HEK293 (cell line): ENCODE measurements at regions not wholly inside any gene's neighbourhood (a gene's known extent, or its start where the extent isn't known, plus 50 kb on each side); places are given as distances from the start of the nearest gene placed in this dataset.

Experiments used
- CTCF ChIA-PET: fragments of 350-600 bp; formaldehyde crosslinking; extraction: SDS; loops from one replicate; lab custom pipeline; 2021; ENCODE audit warnings: antibody characterized with exemption; lab: Yijun Ruan, JAX
- POLR2A ChIA-PET: fragments of 300-600 bp; formaldehyde crosslinking; extraction: SDS; loops from one replicate; lab custom pipeline; 2020; ENCODE audit warnings: antibody characterized with exemption, inconsistent platforms; lab: Yijun Ruan, JAX
- H3K27ac ChIP-seq: fragments of 200-500 bp; sonication (Bioruptor generic); 2 replicates; pipeline ENCODE4 v1.5.1; 2014; ENCODE audit warnings: low read depth, low read length, control low read depth, inconsistent platforms; ENCODE audit errors: extremely low read depth
- H3K36me3 ChIP-seq, 2 experiments: fragments of 200-500 bp in 1 of 2; sonication (Bioruptor generic) in 1 of 2; 1 replicate in 1 of 2; 2 replicates in 1 of 2; pipeline ENCODE4 v1.5.1; 2014 to 2017; ENCODE audit warnings: inconsistent platforms in 2 of 2, low read length in 2 of 2; ENCODE audit not compliant: control insufficient read depth in 2 of 2, insufficient read depth in 1 of 2
- H3K4me1 ChIP-seq: fragments of 200-500 bp; sonication (Bioruptor generic); 2 replicates; pipeline ENCODE4 v1.5.1; 2014; ENCODE audit warnings: mild to moderate bottlenecking, low read length, inconsistent platforms; ENCODE audit not compliant: control insufficient read depth, insufficient read depth
- H3K4me3 ChIP-seq: 2 replicates; pipeline ENCODE4 v1.5.1; 2011; ENCODE audit warnings: low read depth, mild to moderate bottlenecking, control low read depth, low read length, moderate library complexity
- H3K9me3 ChIP-seq: fragments of 200-500 bp; sonication (Bioruptor generic); 2 replicates; pipeline ENCODE4 v1.5.1; 2014; ENCODE audit warnings: low read depth, low read length, inconsistent platforms; ENCODE audit not compliant: control insufficient read depth, insufficient read depth
- KLF17 ChIP-seq: fragments of 450-650 bp; formaldehyde crosslinking; IDR thresholded peaks from 2 replicates; pipeline ENCODE4 v1.5.1; 2016; ENCODE audit warnings: missing biosample characterization, missing genetic modification characterization
- PRDM10 ChIP-seq: fragments of 450-650 bp; formaldehyde crosslinking; IDR thresholded peaks from 2 replicates; pipeline ENCODE4 v1.5.1; 2016; ENCODE audit warnings: missing biosample characterization, missing genetic modification characterization
- PRDM6 ChIP-seq: fragments of 450-650 bp; formaldehyde crosslinking; IDR thresholded peaks from 2 replicates; pipeline ENCODE4 v1.5.1; 2017; ENCODE audit warnings: missing biosample characterization, missing genetic modification characterization
- REPIN1 ChIP-seq: fragments of 450-650 bp; formaldehyde crosslinking; IDR thresholded peaks from 2 replicates; pipeline ENCODE4 v1.5.1; 2017; ENCODE audit warnings: missing biosample characterization, missing genetic modification characterization, low read depth
- ZBTB10 ChIP-seq: fragments of 450-650 bp; formaldehyde crosslinking; IDR thresholded peaks from 2 replicates; pipeline ENCODE4 v1.5.1; 2016; ENCODE audit warnings: missing biosample characterization, missing genetic modification characterization
- ZBTB20 ChIP-seq: fragments of 450-650 bp; formaldehyde crosslinking; IDR thresholded peaks from 2 replicates; pipeline ENCODE4 v1.5.1; 2016; ENCODE audit warnings: missing biosample characterization, missing genetic modification characterization
- ZBTB26 ChIP-seq: fragments of 450-650 bp; formaldehyde crosslinking; optimal IDR thresholded peaks from 2 replicates; pipeline ENCODE3; 2016; ENCODE audit warnings: missing biosample characterization, mild to moderate bottlenecking, missing genetic modification characterization
- ZNF10 ChIP-seq: fragments of 450-650 bp; formaldehyde crosslinking; IDR thresholded peaks from 2 replicates; pipeline ENCODE4 v1.5.1; 2017; ENCODE audit warnings: missing biosample characterization, missing genetic modification characterization
- ZNF155 ChIP-seq: fragments of 450-650 bp; formaldehyde crosslinking; IDR thresholded peaks from 2 replicates; pipeline ENCODE4 v1.5.1; 2016; ENCODE audit warnings: missing biosample characterization, missing genetic modification characterization
- ZNF157 ChIP-seq: fragments of 450-650 bp; formaldehyde crosslinking; IDR thresholded peaks from 2 replicates; pipeline ENCODE4 v1.5.1; 2016; ENCODE audit warnings: missing biosample characterization, missing genetic modification characterization
- ZNF362 ChIP-seq: fragments of 450-650 bp; formaldehyde crosslinking; IDR thresholded peaks from 2 replicates; pipeline ENCODE4 v1.5.1; 2016; ENCODE audit warnings: missing biosample characterization, missing genetic modification characterization
- ZNF549 ChIP-seq: fragments of 450-650 bp; IDR thresholded peaks from 2 replicates; pipeline ENCODE4 v1.5.1; 2018; ENCODE audit warnings: missing biosample characterization, missing genetic modification characterization, mild to moderate bottlenecking, inconsistent platforms, moderate library complexity
- ZNF558 ChIP-seq: fragments of 450-650 bp; formaldehyde crosslinking; IDR thresholded peaks from 2 replicates; pipeline ENCODE4 v1.5.1; 2016; ENCODE audit warnings: missing biosample characterization, missing genetic modification characterization
- ZNF560 ChIP-seq: fragments of 450-650 bp; formaldehyde crosslinking; IDR thresholded peaks from 2 replicates; pipeline ENCODE4 v1.5.1; 2017; ENCODE audit warnings: missing biosample characterization, missing genetic modification characterization, borderline replicate concordance
- ZNF670 ChIP-seq: fragments of 450-650 bp; formaldehyde crosslinking; IDR thresholded peaks from 2 replicates; pipeline ENCODE4 v1.5.1; 2016; ENCODE audit warnings: missing biosample characterization, missing genetic modification characterization, low read depth
- ZSCAN5A ChIP-seq: fragments of 450-650 bp; formaldehyde crosslinking; IDR thresholded peaks from 2 replicates; pipeline ENCODE4 v1.5.1; 2016; ENCODE audit warnings: missing biosample characterization, missing genetic modification characterization

- ChIA-PET POLR2A (no interaction called here), CTCF (no interaction called here)
- TF ChIP-seq KLF17 (no peak), PRDM10 (no peak), ZNF560 (tag by site-specific recombination) (no peak), ZNF549 (no peak), ZNF362 (tag by site-specific recombination) (no peak), ZBTB26 (tag by site-specific recombination) (no peak), ZNF157 (tag by site-specific recombination) (no peak), ZNF155 (tag by site-specific recombination) (no peak), ZNF10 (tag by site-specific recombination) (no peak), REPIN1 (tag by site-specific recombination) (no peak), ZSCAN5A (tag by site-specific recombination) (no peak), ZBTB10 (tag by site-specific recombination) (no peak), ZNF558 (no peak), ZNF670 (tag by site-specific recombination) (no peak), ZBTB20 (tag by site-specific recombination) (no peak), PRDM6 (tag by site-specific recombination) (no peak)
- Histone ChIP-seq H3K27ac (no peak overlapping the region), H3K36me3 (no peaks in the 10 kb centered on the region), H3K9me3 (no peaks in the 10 kb centered on the region), H3K4me1 (no peaks in the 10 kb centered on the region), H3K4me3 (no peak overlapping the region)
These were observed 506.4 kb upstream of the PABPC4L start for GRCh38 chr4:134708026-134708425.
